Activated CD4-positive, alpha-beta T cell treated with anti-CD3 and anti-CD28 coated beads, Interleukin-10, Interleukin-2, amounts not matched to agents 100 ng/mL and 50 ng/mL, durations not matched to agents 16 hours and 8 hours (primary cell): ENCODE measurements at regions not wholly inside any gene's neighbourhood (a gene's known extent, or its start where the extent isn't known, plus 50 kb on each side); places are given as distances from the start of the nearest gene placed in this dataset.

Source experiments
- DNase-seq: peaks from one replicate; pipeline ENCODE4 v3.0.0-alpha.2; 2020

DNA sequence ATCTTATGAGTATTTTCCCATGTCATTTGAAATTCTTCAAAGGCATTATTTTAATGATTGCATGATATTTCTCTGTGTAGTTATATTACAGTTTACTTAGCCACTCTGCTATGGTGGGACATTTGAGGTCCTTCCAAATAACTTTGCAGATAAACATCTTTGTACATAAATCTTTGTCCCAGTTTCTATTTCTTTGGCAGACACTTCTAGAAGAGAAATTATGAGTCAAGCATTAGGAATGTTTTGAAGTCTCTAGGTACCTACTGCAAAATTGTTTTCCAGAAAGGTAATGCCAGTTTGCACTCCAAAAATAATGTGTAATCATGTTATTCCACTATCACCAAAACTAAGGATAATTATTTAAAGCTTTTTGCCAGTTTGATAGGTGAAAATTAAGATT is 149.7 kb downstream of the EN1 start:
- DNase-seq: no peak

DNA sequence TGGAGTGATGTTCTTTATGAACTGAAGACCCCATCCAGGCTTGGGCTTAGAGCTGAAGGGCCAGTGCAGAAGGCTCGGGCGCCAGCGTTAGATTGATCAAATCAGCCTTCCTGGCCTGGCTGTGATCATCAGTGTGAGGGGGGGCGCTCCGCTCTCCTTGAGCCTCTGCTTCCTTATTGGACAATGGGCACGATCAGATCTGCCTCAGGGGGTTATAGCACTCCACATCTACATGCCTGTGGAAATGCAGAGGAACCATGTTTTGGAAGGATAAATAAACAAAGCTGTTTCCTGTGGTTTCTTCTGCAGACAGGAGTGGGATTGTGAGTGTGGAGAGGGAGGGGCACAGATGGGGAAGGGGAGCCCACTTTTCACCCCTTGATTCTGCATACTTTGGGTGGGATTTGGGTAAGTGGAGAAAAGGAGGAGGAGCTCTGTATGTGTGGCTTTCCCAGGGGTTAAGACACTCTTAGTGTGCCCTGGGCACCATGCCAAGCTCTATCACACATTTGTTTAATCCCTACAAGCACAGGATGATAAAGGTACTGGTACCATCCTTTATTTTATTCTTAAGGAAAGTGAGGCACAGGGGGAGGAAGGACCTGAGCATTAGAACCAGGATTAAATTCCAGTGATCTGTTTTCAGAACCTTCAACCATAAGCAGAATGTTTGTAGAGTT is 150.5 kb downstream of the EN1 start:
- no peak for DNase-seq

DNA sequence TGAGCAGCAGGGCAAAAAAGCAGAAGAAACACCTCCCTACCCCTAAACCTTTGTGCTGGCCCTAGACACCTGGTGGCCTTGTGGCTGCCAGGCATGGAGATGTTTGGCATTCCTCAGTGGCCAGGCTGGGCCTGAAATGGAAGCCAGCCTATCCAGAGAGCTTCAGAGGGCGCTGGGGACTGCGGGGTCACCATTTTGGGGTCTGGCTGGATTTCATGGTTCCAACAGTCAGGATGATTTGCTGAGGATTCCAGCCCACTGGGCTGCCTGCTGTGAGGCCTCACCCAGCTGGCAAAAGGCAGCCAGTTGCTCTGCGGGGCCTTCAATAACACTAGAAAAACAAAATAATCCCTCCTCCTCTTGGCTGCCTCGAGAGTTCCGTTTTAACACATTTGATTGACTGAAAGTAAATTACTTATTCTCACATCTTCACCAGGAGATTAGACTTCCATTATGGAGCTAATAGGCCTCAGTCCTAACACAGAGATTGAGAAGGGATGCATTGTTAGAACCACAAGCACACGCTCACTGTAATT is 154.1 kb downstream of the EN1 start:
- no peak for DNase-seq

DNA sequence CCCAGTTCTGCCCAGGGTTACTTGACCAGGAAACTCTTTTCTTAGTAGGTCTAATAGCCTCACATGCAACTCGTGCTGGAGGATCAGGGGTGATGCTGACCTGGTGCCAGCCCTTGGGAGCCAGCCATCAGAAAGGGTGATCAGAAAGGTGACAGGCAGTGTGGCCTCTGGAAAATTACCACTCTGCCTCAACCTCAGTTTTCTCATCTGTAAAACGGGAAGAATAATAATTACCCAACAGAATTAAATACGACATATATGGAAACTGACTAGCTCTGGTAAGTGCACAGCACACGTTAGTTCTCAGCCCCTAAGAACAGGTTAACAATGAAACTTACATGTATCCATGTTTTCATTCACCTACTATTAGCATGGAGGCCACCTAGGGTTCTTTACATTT is 157.6 kb downstream of the EN1 start:
- no peak for DNase-seq

DNA sequence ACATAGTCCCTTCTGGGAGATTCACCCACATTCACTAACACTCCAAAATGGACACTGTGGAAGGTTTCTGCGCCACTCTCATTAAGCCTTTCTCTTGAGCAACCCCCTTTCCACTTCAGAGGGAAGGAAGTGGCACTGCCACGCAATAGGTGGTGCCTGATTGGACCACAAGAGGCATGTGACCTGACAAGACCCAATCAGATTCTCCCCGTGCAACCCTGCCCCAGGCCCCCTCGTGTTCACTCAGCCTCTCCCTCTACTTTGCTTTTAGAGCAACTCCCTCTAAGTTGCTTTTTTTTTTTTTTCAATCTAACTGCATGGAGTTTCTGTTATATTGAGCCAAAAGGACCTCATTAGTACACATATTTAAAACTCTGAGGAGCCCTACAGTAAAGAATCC is 158.0 kb downstream of the EN1 start:
- no peak for DNase-seq

DNA sequence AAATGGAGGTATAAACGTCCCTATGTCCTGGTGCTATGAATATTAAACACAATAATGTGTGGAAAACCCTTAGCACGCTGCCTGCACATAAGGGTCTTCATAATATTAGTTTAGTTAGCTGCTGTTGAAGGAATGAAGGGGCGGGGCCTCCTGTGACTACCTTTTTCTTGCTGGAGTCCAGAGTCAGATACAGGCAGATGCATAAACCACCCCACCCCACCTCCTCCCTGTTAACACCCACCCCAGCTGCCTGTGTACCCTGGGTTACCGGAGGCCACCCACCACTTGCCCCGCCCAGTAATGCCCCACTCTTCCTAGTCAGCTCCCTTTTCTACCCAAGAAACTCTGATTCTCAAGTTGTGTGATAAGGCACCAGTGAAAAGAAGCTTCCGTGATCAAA is 158.4 kb downstream of the EN1 start:
- DNase-seq: no peak

DNA sequence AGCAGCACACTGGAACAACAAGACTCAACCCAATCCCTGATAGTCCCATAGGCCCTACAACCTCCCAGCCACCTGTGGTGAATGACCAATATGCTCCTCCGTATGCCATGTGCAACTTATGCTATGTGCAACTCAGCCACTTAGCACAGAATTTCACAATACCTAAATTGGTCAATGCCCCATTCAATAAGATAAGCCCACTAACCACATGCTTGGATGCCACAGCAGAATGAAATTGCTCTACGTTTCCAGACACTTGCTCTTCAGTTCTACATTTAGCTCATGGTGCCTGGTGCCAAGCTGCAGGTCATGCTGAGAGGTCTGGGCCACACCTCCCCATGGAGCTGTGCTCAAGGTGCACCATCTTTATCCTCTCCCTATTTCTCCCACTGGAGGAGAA is 159.8 kb downstream of the EN1 start:
- no peak for DNase-seq

DNA sequence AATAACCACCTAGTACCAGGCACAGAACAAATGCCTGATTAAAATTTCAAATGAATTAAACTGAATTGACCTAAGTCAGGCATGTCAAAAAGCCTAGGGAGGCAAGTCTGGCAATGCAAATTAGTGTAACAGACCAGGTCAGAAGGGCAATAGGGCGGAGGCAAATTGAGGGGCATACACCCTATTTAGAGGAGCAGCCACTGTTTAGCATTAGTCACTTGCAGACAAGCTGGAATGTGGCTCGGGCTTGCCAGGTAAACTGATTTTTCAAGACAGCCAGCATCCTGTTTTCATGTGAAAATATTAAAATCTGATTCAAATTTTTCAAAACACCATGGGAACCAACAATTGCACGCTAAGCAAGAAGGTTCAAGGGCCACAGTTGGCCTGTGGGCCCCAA is 160.3 kb downstream of the EN1 start:
- no peak for DNase-seq

DNA sequence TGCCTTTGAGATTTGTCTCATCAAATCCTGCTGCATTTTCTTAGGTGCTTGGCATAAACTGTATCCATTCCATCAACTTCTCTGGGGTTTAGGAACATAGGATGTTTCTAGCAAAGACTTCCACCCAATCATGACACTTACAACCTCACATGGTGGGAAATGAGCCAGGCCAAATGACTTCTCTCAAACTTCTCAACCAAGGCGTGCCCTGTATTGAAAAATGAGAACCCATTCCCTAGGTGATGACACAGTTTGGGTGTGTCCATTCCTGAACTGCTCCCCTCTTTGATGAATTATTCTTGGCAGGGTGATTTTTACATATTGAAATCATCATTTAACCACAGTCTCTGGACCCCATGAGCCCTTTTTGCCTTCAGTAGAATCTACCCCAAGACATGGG is 161.1 kb downstream of the EN1 start:
- no peak for DNase-seq

DNA sequence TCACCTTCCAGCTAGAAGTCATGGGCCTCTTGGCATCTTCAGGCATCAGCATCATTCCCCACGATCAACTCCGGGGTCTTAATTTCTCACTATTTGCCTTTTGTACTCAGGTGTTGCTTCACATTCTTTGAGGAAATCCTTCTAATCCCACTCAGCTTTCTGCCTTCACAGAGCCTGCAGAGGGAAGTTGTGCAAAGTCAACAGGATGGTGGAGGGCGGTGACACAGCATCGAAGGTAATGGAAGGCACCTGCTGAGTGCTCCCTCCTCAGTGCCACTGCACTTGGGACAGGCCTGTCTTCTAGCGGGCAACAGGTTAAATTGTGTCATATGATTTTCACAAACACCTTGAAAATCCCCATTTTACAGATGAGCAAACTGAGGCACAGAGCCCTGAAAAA is 164.0 kb downstream of the EN1 start:
- no peak for DNase-seq

DNA sequence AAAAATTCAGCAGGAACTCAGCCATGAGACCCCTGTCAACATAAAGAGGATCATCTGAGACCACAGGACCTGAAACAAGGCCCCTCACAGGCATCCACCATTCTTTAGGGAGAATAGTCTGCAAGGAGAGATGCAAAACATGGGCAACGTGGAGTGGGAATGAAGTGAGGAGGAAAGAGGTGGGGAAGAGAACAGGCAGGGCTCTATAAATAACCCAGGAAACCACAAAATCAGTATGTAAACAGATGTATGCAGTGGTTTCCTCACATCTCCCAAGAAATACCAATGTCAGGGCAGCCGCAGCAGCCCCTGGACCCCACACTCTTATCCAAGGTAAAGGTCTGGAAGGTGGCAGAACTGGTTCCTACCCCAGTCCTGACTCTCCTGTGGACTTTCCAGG is 168.5 kb downstream of the EN1 start:
- DNase-seq: no peak

DNA sequence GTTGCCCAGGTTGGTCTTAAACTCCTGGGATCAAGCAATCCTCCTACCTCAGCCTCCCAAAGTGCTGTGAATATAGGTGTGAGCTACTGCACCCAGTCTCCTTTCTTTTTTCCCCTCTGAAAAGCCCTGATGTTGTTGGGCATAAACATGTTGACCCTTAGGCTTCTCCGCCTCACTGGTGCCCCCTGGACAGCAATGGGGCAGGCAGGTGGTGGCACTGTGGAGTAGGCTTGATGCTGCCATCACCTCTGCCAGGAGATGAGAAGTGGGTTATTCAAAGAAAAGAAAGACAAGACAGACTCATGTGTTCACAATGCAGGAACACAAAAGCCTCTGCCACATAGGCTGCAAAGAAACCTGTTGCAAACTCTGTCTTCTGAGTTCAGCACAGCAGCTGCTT is 169.9 kb downstream of the EN1 start:
- DNase-seq: no peak

DNA sequence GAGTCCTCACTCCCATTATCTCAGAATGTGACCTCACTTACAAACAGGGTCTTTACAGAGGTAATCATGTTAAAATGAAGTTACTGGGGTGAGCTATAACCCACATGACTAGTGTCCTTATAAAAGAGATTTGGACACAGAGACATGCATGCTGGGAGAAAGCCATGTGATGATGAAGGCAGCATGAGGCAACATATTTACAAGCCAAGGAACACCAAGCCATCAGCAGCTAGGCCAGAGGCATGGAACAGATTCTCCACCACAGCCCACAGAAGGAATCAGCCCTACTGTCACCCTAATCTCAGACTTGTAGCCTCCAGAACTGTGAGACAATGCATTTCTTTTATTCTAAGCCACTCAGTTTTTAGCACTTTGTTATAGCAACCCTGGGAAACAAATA is 171.9 kb downstream of the EN1 start:
- no peak for DNase-seq

DNA sequence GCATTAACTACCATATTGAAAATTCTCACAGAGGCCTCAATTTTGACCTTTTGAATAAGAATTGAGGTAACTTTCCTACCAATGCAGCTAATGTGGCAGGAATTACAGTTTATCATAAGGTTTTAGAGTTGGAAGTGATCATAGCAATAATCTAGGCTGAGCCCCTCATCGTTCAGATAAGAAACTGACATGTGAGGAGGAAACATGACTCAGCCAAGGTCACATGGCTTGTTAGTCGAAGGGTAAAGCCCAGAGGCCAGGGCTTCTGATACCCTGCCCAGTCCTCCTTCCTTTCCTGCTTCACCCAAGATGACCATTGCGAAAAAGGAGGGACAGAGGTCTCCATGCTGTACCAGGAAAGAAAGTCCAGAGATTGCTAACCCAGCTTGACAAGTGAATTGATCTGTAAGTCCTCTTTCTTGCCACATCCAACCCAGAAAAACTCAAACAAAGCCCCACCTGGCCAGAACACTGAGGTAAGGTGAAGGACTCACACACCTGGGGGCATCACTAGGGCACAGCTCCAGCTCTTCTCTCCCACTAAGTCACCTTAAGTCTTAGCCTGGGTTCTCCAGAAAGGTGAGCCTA is 174.8 kb downstream of the EN1 start:
- DNase-seq: no peak

DNA sequence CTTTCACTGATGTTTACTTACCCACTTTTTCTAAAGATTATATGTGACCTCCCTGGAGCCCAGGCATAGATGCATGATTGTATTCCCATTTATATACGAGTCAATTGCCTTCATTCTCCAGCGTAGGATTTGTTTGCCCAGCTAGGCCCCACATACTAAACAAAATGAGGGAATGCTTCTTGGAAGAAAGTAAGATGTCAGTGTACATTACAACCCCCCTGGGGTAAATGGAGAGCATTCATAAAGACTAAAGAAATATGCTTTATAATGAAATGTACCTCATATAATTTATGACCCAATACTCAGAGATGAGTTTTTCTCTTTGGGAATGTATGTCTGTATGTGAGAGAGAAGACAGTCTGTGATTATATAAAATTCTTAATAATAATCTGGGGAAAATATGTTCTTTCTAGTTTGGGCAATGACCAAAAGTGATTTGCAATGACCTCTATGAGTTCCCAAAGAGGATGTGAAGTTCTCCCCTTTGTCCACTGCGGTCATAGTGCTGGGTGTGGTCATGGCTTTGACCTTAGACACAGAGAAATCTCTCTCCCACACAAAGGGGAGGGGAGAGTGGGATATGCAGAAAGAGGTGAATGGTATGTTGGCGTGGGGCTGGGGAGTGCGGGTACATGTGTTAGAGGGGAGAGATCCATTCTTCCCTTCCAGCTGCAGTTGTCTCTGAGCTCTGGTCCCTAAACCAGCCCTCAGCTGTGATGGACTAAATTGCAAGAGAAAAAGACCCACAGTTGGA is 175.6 kb downstream of the EN1 start:
- DNase-seq: no peak

DNA sequence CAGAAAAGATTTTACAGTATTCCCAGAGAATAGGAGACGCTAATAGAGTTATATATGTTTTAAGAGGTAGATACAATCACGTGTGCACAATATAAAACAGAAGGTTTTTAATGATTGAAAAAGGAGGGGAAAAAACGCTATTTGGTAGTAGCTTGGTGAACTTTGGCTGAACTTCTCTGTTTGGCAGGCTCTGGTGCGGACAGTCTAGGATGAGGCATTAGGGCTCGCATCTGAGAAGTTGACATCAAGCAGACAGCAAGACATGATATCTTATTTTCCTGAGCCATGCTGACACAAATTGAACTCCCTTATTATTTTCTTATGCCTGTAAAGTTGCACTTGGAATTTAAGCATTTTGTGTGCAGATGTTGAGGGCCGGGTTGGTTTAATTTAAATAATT is 176.6 kb downstream of the EN1 start:
- no peak for DNase-seq

DNA sequence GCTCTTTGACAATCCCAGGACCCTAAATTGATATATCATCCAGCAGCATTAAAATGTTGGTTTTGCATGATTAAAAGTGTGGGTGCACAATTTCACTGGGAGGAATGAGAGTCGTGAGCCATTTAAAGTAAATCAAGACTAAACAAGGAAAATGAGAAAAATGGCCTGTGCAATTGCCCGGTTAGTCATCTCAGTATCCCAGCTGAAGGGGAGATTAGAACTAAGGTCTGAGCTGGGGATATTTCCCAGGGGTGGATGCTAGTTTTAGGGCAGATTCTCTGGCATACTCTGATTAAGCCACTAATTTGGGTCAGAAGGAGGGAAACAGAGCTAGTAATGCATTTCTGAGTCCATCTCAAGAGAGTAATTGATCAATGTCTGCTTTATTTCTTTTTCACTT is 177.2 kb downstream of the EN1 start:
- DNase-seq: no peak

DNA sequence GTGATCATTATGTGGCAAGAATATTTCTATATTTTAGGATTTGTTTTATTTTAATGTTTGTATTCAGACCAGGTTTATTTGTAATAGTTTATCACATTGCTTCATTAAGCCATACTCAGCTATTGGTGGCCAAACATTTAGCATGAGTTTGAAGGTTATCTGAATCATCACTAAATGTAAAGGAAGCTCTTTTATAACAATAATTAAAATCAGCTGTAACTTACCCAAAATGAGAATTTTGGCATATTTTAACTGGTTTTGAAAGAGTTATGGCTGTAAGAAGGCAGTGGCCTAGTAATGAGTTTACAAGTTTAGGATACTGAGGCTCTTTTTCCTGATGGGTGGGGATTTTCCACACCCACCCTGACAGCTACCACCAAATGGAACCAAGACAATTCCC is 177.8 kb downstream of the EN1 start:
- DNase-seq: no peak

DNA sequence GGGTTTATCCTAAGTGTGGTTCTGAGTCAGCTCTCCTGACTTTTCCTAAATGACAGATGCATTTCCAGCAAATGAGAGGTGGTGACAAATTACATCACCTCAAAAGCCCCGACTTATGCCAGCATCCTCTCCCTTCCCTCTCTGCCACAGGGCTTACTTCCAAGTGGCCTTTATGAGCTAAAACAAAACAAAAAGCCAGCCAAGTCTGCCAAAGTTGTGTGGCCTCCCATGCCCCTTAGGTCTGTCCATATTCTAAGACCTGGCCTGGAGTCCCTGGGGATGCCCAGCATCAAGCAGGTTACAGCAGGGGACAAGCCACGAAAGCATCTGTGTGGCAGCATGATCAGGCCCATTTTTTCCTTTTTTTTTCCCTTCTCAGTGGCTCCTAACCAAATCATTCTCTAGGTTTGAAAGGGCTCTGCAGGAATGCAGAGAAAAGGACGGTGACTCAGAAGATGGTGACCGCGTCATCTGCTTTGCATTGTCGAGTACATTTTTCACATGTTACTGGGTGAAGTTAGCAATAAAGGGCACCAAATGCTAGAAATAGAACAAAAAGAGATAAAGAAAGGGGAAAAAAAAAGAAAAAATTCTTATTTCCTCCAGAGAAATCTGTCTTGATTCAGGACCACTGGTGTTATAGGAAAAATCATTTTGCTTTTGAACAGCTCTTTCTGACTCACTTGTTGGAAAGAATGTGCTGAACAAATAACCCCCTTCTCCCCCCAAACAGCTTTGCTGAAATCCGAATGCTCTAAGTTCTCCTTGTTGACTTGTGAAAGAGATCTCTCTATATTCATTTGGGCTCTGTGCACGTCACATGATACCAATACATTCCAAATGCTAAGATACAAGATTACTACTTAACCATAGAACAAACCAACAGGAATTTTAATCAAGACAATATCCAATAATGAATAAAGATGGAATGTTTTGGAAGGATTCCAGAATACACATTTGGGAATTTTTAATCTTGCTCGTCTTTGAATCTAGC is 178.7 kb downstream of the EN1 start:
- no peak for DNase-seq

DNA sequence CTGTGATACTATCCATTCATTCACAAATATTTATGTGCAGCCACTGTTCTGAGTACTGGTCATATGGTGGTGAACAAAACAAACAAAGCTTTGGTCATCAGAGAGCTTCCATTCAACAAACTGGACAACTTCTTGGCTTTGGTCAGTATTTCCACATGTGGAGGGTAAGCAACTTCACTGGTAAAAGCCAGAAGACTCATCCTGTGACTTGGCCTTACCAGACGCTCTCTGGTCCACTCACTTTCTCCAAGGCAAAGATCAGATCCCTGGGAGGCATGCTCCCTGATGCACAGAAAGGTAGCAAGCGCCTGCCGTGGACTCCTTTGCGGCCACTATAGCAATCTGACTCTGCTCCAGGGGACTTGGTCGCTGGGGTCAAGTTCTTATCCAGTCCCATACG is 179.5 kb downstream of the EN1 start:
- DNase-seq: no peak

DNA sequence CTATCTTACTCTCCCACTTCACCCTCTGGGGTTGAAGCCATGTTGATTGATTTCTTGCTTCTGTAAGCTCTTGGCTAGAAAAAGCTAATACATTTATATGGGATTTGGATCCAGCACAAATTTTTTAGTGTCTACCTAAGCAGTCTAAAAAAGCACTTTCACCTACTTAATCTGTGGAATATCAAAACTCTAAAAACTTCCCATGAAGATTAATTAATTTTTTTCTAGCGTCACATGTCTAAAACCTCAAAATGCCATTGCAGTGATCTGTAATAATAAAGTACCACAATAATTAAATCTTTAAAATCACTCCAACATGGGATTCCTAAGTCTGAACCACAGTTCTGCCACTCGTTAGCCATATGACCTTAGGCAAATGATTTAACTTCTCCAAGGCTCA is 180.1 kb downstream of the EN1 start:
- no peak for DNase-seq

DNA sequence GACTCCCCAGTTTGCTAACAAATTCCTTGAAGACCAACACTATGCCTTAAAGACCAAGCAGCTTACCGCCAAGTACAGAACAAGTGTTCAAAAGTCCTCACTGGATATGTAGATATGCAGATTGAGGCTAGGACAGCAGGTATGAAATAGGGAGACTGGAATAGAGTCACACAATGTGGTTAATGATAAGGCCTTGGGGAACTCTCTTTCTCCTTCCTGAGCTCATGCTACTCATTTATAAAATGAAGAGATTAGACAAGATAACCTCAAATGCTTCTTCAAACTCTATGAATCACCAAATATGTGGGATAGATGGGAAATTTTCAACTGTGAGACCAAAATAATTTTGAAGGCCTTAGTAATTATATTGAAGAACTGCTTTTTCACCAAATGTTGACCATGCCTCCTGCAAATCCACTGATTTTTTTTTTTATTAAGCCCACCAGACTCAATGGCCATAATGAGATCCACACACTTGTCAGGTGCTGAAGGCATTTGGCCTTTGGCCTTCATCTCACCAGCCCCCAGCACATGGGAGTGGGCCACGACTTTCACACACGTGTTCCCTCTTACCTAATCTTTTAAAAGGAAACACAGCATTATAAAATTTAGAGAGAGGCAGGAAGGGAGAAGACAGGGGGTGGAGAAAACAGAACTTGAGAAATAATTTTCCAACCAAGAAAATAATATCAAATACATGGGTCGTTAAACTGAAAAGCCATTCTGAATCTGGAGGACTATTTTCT is 181.5 kb downstream of the EN1 start:
- no peak for DNase-seq
